Stimulated activated CD8-positive, alpha-beta memory T cell treated with anti-CD3 and anti-CD28 coated beads, Interleukin-2, amount 100 ng/mL, for 48 hours (primary cell): ENCODE measurements at regions not wholly inside any gene's neighbourhood (a gene's known extent, or its start where the extent isn't known, plus 50 kb on each side); places are given as distances from the start of the nearest gene placed in this dataset.

Experiments used
- DNase-seq, 2 donors: peaks; one replicate each; pipeline ENCODE4 v3.0.0-alpha.2; 2020; ENCODE audit warnings: low read depth in 2 of 2

GRCh38 chr7:1320616-1321240 lies 88.1 kb downstream of the UNCX start:
- DNase-seq = no peak

DNA sequence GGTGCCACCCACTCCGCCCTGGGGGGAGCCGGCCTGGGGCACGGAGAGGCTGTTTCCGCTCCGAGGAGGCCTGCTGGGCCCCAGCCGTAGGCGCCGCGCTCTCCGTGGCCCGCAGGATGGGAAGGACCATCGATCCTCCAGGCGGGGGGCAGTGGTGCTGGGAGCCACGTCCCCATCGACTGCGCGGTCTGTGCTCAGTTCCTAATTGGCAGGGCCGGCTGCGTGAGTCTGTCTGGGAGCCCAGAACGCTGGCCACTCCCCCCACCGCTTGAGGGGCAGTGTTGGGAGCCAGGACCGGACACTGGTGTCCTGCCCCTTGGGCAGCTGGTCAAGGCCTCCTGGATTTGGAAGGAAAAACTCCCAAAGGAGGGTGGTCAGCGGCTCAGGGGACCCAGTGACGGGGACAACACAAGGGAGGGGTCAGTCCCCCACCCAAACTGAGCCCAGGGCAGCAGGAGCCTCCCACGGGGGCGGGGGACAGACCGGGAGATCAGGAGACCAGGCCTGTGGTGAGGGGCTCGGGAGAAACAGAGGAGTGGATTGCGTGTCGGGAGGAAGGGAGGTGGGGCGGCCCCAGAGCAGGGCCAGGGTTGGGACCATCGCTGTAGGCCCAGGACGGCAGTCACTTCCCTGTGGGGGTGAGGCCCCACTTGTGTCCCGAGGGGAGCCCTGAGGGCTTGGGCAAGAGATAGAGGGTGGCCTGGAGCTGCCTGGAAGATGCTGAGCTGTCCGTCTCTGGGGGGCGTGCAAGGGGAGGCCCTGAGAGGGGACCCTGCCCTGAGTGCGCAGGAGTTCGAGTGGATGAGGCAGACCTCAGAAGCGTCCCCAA lies 89.0 kb downstream of the UNCX start:
- no peak for DNase-seq

DNA sequence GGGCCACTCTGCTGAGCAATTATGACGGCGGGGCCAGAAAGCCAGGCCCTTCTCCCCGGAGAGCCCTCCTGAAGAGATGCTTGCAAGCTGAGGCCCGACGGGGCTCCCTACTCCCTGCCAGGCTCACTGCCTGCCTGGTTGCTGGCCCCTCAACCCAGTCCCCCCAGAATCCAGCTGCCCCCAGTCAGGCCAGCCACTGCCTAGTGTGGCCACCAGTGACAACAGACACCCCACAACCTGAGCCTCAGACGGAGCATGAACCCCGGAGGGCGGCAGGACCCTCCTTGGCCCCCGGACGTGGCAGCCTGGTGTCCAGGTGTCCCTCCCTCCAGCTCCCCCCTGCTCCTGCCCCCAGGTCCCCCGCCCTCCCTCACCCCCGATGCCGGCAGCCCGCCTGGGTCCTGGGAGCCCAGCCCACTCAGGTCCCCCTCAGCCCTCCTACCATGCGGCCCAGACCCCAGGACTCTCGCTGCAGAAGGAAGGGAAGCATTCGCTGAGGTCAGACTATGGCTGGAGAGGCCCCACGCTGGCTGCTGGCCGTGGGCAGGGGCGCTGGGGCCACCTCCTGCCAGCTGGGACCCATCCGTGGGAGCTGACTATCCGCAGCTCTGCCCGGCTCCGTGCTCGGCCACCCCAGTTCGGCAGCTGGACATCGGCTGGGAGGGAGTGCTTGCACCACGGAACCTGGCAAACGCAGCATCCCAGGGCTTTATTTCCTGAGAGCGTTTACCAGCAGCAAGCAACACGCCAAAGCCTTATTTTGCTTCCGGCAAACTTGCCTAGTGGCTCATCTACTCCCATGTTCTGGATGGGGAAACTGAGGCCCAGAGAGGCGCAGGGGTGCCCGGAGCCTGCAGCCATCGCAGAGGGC lies 89.8 kb downstream of the UNCX start:
- DNase-seq = no peak

DNA sequence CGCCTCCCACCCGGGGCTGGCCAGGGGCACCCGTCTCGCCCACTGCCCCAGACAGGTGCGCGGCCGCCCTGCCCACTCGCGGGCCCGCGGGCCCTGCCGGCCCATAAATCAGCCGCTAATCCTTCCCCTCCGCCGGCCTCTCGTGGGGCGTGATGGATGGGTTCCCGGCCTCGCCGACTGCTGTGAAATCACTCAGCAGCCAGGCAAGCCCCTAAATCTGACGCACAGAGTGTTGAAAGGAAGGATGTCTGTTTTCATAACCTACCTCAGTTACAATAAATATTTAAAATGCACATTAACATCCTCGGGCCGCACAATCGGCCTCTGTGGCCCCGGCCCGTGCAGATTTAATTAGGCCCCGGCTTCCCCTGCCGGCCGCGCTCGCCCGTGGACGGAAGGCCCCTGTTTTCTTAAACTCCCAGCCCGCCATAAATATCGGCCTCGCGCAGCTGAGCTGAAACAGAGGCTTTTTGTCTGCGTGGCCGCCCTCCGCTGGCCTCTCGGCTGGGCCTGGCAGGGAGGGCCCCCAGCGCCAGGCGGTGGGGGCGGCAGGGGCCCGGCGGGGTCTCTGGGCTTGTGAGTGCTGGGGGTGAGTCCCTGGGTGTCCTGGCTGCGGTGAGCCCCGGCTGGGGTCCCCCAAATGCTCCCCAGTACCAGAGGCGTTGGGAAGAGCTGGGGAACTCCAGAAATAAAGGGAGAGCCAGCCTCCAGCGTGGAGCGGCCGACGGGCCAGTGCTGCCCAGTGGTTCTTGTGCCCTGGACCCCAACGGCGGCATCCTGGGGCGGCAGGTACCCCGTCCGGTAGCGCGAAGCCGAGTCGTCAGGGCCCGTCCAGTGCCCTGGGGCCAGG lies 90.7 kb downstream of the UNCX start:
- DNase-seq = no peak

- no peak for DNase-seq
These were observed 91.6 kb downstream of the UNCX start for GRCh38 chr7:1324028-1324900.

- no peak for DNase-seq
These were observed 92.6 kb downstream of the UNCX start for GRCh38 chr7:1325246-1325645.

- no peak for DNase-seq
These were observed 93.2 kb downstream of the UNCX start for GRCh38 chr7:1325646-1326510.

- DNase-seq = no peak
These were observed 93.8 kb downstream of the UNCX start for GRCh38 chr7:1326511-1326785.

DNA sequence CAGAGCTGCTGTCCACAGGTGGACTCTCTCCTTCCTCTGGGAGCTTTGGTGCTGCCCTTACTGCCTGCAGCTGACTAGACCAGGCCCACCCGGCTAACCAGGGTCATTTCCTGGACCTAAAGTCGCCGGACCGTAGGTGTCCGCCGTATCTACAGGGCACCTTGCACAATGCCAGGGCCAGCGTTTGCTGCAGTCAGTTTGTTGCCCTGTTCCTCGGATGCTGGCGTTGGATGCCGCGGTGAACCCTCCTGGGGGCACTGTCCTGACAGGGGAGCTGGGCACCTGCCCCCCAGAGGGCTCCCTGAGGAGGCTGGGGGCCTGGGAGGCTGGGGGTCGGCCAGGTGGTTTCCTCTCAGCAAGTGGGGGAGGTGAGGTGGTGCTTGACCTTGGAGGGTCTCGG lies 96.6 kb downstream of the UNCX start:
- no peak for DNase-seq

- DNase-seq = no peak
These were observed 97.5 kb downstream of the UNCX start for GRCh38 chr7:1329966-1330800.

- no peak for DNase-seq
These were observed 98.2 kb downstream of the UNCX start for GRCh38 chr7:1330801-1331425.

- no peak for DNase-seq
These were observed 99.1 kb downstream of the UNCX start for GRCh38 chr7:1331561-1332467.

DNA sequence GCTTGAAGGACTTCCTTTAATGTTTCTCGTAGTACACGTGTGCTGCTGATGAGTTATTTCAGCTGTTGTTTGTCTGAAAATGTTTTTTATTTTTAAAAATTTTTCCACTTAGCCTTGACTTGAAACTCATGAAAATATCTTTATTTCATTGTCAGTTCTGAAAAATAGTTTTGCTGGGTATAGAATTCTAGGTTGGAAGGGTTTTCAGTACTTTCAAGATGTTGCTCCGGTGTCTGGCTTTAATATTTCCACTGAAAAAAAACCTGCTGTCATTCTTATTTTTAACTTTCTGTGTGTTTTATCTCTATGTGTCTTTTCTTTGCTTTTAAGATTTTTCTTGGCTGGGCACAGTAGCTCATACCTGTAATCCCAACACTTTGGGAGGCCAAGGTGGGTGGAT lies 103.8 kb downstream of the UNCX start:
- no peak for DNase-seq

GRCh38 chr7:1339611-1340010 lies 106.9 kb downstream of the UNCX start:
- DNase-seq = no peak

DNA sequence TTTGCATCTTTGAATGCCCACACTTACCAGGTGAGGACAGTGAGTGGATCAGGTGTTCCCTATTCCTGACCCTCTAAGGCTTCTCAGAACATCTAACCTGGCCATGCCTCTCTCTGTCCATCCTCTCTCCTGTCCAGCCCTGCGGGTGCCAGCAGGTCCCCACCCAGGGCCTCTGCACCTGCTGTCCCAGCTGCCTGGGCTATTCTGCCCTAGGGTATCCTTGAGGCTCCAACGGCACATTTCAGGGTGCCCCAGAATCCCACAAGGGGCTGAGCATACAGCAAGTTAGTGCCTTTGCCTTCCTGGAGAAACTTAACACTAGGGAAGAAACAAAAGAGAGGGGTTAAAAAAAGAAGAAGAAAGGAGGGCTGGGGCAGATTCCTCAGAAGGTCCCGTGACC lies 107.4 kb downstream of the UNCX start:
- DNase-seq = no peak

DNA sequence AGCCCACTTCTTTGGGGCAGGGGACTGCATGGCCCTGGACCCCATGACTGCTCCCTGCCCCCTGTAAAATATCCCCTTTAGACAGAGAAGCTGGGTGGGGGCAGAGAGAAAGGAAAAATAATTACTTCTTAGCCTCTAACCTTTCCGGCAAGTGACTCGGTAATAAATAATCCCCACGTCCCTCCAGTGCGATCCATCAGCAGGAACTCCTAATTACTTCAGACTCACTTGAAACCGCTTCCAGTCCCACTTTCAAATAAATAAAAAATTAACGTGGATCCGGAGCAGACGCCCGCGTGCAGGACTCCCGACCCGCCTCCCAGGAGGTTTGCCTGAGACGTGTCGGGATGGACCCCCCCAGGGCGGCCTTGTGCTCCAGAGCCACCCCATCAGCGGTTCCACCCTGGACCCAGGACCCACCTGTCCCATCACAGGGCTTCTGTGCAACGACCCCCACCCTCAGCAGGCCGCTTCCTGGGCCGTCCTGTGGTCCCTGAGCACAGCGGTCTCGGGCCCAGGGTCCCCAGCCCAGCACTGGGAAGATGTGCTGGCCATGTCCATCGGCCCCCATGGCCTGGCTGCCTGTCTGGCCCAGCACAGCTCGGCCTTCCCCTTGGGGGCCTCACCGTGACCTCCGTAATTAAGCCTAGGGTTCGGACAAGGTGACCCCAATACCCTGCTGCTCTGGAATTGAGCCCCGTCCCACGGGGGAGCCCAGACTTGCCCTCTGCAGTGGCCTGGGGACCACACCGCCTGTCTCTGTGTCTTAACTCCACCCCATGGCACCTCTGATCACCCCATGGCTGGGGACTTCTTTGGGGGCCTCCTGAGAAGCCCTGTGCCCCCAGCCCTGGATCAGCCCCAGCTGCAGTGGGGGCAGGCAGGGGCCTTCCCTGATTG lies 108.0 kb downstream of the UNCX start:
- DNase-seq = no peak
